ENCODE measurements at regions not wholly inside any gene's neighbourhood (a gene's known extent, or its start where the extent isn't known, plus 50 kb on each side); places are given as distances from the start of the nearest gene placed in this dataset.

DNA sequence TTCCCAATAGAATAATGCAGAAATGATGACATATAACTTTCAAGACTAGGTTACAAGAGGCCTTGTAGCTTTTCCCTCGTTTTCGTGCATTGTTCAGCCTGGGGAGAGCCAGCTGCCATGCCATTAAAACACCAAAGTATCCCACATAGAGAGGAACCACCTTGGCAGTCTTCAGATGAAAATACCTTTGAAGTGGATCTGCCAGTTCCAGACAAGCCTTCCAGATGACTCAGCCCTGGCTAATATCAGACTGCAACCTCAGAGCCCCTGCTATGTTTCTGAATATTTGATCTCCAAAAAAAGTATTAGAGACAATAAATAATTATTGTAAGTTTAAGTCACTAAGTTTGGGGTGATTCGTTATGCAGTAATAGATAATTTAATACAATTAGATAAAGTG lies 294.3 kb upstream of the GBE1 start:
- Histone ChIP-seq H3K27me3 (ENCODE audit: control insufficient read depth in 1 of 2, insufficient read depth in 1 of 2, low read length in 2 of 2) (no peaks in the 10 kb centered on the region), H3K9ac (ENCODE audit: low read length) (no peak overlapping the region), H2BK15ac (ENCODE audit: low read depth, poor library complexity, severe bottlenecking) (no peak overlapping the region), H4K8ac (ENCODE audit: low read length) (no peak overlapping the region), H3K18ac (ENCODE audit: low read depth in 1 of 2, low read length in 2 of 2) (no peak overlapping the region), H2AFZ (ENCODE audit: low read depth, low read length) (no peak overlapping the region), H2AK5ac (ENCODE audit: low read length, severe bottlenecking) (no peak overlapping the region), H4K91ac (ENCODE audit: low read length) (no peak overlapping the region), H3K4me2 (ENCODE audit: low read length, poor library complexity, severe bottlenecking) (no peak overlapping the region), H3K23ac (ENCODE audit: low read length in 2 of 2) (no peak overlapping the region), H3K4ac (ENCODE audit: low read depth in 1 of 2, low read length in 2 of 2) (no peak overlapping the region), H2BK120ac (ENCODE audit: low read depth, low read length) (no peak overlapping the region), H2BK5ac (ENCODE audit: low read depth, low read length, poor library complexity, severe bottlenecking) (no peak overlapping the region), H3K79me1 (replicated peaks; ENCODE audit: low read length, poor library complexity, severe bottlenecking) (no peaks in the 10 kb centered on the region), H3K14ac (ENCODE audit: low read length in 2 of 2) (no peak overlapping the region), H3K9me3 (ENCODE audit: control insufficient read depth, low read length) (no peaks in the 10 kb centered on the region), H2BK12ac (ENCODE audit: low read length in 2 of 2) (no peak overlapping the region), H3K36me3 (ENCODE audit: control insufficient read depth in 1 of 2, insufficient read depth in 2 of 2, low read depth in 1 of 2, low read length in 2 of 2) (no peaks in the 10 kb centered on the region), H3K4me3 (ENCODE audit: insufficient read depth in 1 of 2, low read depth in 1 of 2, low read length in 2 of 2) (no peak overlapping the region), H3K4me1 (ENCODE audit: control insufficient read depth, insufficient read depth, low read depth, low read length) (no peaks in the 10 kb centered on the region), H3K27ac (ENCODE audit: low read length, poor library complexity, severe bottlenecking) (no peak overlapping the region)
- 54% methylated on average over 2 of the region's 3 CpGs for WGBS
- DNase-seq, result no peak

DNA sequence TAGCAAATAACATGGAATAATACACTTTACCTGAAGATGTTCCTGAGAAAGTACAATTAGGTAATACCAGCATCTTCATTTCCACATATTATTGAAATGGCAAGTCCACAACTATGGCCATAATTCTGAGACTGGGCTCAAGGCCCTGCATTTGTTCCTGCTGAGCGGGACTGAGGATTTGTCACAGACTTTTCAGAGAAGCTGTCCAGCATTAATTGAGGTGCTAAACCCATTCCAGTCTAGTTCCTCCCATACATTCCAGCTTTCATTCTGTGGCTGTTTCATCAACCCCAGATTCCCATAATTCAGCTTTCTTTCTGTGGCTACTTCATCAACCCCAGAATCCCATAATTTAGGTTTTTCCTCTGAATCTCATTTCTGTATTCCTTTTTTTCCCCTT lies 293.4 kb upstream of the GBE1 start:
- no peaks in the 10 kb centered on the region for H3K79me1 ChIP-seq (replicated peaks; ENCODE audit: low read length, poor library complexity, severe bottlenecking)
- no peak overlapping the region for H2BK12ac ChIP-seq (ENCODE audit: low read length in 2 of 2)
- no peak overlapping the region for H2BK5ac ChIP-seq (ENCODE audit: low read depth, low read length, poor library complexity, severe bottlenecking)
- 89% methylated on average over 1 of the region's 1 CpG for WGBS
- no peaks in the 10 kb centered on the region for H3K27me3 ChIP-seq (ENCODE audit: control insufficient read depth in 1 of 2, insufficient read depth in 1 of 2, low read length in 2 of 2)
- no peak for DNase-seq
- H3K9ac ChIP-seq (ENCODE audit: low read length), result no peak overlapping the region
- H2BK120ac ChIP-seq (ENCODE audit: low read depth, low read length), result no peak overlapping the region
- no peak overlapping the region for H2AK5ac ChIP-seq (ENCODE audit: low read length, severe bottlenecking)
- H3K4ac ChIP-seq (ENCODE audit: low read depth in 1 of 2, low read length in 2 of 2), result no peak overlapping the region
- H2BK15ac ChIP-seq (ENCODE audit: low read depth, poor library complexity, severe bottlenecking), result no peak overlapping the region
- no peaks in the 10 kb centered on the region for H3K36me3 ChIP-seq (ENCODE audit: control insufficient read depth in 1 of 2, insufficient read depth in 2 of 2, low read depth in 1 of 2, low read length in 2 of 2)
- no peaks in the 10 kb centered on the region for H3K4me1 ChIP-seq (ENCODE audit: control insufficient read depth, insufficient read depth, low read depth, low read length)
- no peak overlapping the region for H2AFZ ChIP-seq (ENCODE audit: low read depth, low read length)
- no peak overlapping the region for H4K91ac ChIP-seq (ENCODE audit: low read length)
- H4K8ac ChIP-seq (ENCODE audit: low read length), result no peak overlapping the region
- no peak overlapping the region for H3K23ac ChIP-seq (ENCODE audit: low read length in 2 of 2)
- H3K14ac ChIP-seq (ENCODE audit: low read length in 2 of 2), result no peak overlapping the region
- H3K9me3 ChIP-seq (ENCODE audit: control insufficient read depth, low read length), result no peaks in the 10 kb centered on the region
- H3K4me3 ChIP-seq (ENCODE audit: insufficient read depth in 1 of 2, low read depth in 1 of 2, low read length in 2 of 2), result no peak overlapping the region
- H3K27ac ChIP-seq (ENCODE audit: low read length, poor library complexity, severe bottlenecking), result no peak overlapping the region
- H3K4me2 ChIP-seq (ENCODE audit: low read length, poor library complexity, severe bottlenecking), result no peak overlapping the region
- no peak overlapping the region for H3K18ac ChIP-seq (ENCODE audit: low read depth in 1 of 2, low read length in 2 of 2)

DNA sequence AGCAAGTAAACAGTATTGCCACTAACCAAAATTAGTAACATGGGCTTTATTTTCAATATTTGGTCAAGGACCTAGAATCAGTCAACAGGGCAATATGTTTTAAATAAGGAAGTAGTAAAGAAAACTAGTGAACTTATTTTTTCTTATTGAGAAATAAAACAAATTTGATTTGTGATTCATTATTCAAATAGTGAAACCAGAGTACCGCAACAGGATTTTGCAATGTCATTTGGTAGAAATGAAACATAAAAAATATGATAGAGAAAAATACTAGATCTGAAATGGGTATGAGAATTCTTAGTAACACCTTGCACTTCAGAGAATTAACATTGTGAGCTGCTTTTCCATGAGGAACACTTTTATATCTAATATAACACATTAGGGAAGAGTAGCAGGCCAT lies 291.8 kb upstream of the GBE1 start:
- Histone ChIP-seq H3K4me2 (ENCODE audit: low read length, poor library complexity, severe bottlenecking) (no peak overlapping the region), H3K79me1 (replicated peaks; ENCODE audit: low read length, poor library complexity, severe bottlenecking) (no peaks in the 10 kb centered on the region), H3K4ac (ENCODE audit: low read depth in 1 of 2, low read length in 2 of 2) (no peak overlapping the region), H3K4me3 (ENCODE audit: insufficient read depth in 1 of 2, low read depth in 1 of 2, low read length in 2 of 2) (no peak overlapping the region), H3K4me1 (ENCODE audit: control insufficient read depth, insufficient read depth, low read depth, low read length) (no peaks in the 10 kb centered on the region), H2BK5ac (ENCODE audit: low read depth, low read length, poor library complexity, severe bottlenecking) (no peak overlapping the region), H3K27me3 (ENCODE audit: control insufficient read depth in 1 of 2, insufficient read depth in 1 of 2, low read length in 2 of 2) (no peaks in the 10 kb centered on the region), H3K27ac (ENCODE audit: low read length, poor library complexity, severe bottlenecking) (no peak overlapping the region), H3K9me3 (ENCODE audit: control insufficient read depth, low read length) (no peaks in the 10 kb centered on the region), H3K9ac (ENCODE audit: low read length) (no peak overlapping the region), H2BK12ac (ENCODE audit: low read length in 2 of 2) (no peak overlapping the region), H4K8ac (ENCODE audit: low read length) (no peak overlapping the region), H3K14ac (ENCODE audit: low read length in 2 of 2) (no peak overlapping the region), H2AK5ac (ENCODE audit: low read length, severe bottlenecking) (no peak overlapping the region), H2AFZ (ENCODE audit: low read depth, low read length) (no peak overlapping the region), H3K23ac (ENCODE audit: low read length in 2 of 2) (no peak overlapping the region), H2BK120ac (ENCODE audit: low read depth, low read length) (no peak overlapping the region), H3K36me3 (ENCODE audit: control insufficient read depth in 1 of 2, insufficient read depth in 2 of 2, low read depth in 1 of 2, low read length in 2 of 2) (no peaks in the 10 kb centered on the region), H2BK15ac (ENCODE audit: low read depth, poor library complexity, severe bottlenecking) (no peak overlapping the region), H4K91ac (ENCODE audit: low read length) (no peak overlapping the region), H3K18ac (ENCODE audit: low read depth in 1 of 2, low read length in 2 of 2) (no peak overlapping the region)
- 88% methylated on average over 1 of the region's 1 CpG for WGBS
- DNase-seq, result no peak

DNA sequence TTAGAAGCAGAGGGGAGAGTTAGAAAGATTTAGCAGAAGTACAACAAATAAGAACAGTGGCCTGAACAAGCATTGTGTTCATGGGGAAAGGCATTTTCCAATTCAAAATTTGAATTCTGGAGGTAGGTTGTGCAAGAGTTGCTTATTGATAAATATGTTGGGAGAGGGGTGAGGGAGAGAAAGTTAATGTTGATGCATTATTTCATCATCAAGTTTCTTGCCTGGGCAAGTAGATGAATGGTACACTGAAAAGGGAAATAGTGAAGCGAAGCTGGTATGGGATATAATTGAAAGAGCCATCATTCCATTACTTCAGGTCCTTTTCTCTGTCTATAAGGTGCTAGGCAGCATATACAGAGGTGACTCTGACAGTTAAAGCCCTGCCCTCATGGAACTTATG lies 288.9 kb upstream of the GBE1 start:
- Histone ChIP-seq H3K27me3 (ENCODE audit: control insufficient read depth in 1 of 2, insufficient read depth in 1 of 2, low read length in 2 of 2) (no peaks in the 10 kb centered on the region), H2BK12ac (ENCODE audit: low read length in 2 of 2) (no peak overlapping the region), H3K4me2 (ENCODE audit: low read length, poor library complexity, severe bottlenecking) (no peak overlapping the region), H3K14ac (ENCODE audit: low read length in 2 of 2) (no peak overlapping the region), H3K9me3 (ENCODE audit: control insufficient read depth, low read length) (no peaks in the 10 kb centered on the region), H2AFZ (ENCODE audit: low read depth, low read length) (no peak overlapping the region), H2BK120ac (ENCODE audit: low read depth, low read length) (no peak overlapping the region), H3K18ac (ENCODE audit: low read depth in 1 of 2, low read length in 2 of 2) (no peak overlapping the region), H3K4ac (ENCODE audit: low read depth in 1 of 2, low read length in 2 of 2) (no peak overlapping the region), H2BK15ac (ENCODE audit: low read depth, poor library complexity, severe bottlenecking) (no peak overlapping the region), H3K4me1 (ENCODE audit: control insufficient read depth, insufficient read depth, low read depth, low read length) (no peaks in the 10 kb centered on the region), H4K8ac (ENCODE audit: low read length) (no peak overlapping the region), H4K91ac (ENCODE audit: low read length) (no peak overlapping the region), H2AK5ac (ENCODE audit: low read length, severe bottlenecking) (no peak overlapping the region), H3K36me3 (ENCODE audit: control insufficient read depth in 1 of 2, insufficient read depth in 2 of 2, low read depth in 1 of 2, low read length in 2 of 2) (no peaks in the 10 kb centered on the region), H2BK5ac (ENCODE audit: low read depth, low read length, poor library complexity, severe bottlenecking) (no peak overlapping the region), H3K9ac (ENCODE audit: low read length) (no peak overlapping the region), H3K4me3 (ENCODE audit: insufficient read depth in 1 of 2, low read depth in 1 of 2, low read length in 2 of 2) (no peak overlapping the region), H3K27ac (ENCODE audit: low read length, poor library complexity, severe bottlenecking) (no peak overlapping the region), H3K79me1 (replicated peaks; ENCODE audit: low read length, poor library complexity, severe bottlenecking) (no peaks in the 10 kb centered on the region), H3K23ac (ENCODE audit: low read length in 2 of 2) (no peak overlapping the region)
- WGBS, result 80% methylated on average over 1 of the region's 1 CpG
- no peak for DNase-seq

All from mesenchymal stem cell (in vitro differentiated cells and primary cell).